EL (cell line): ENCODE measurements at regions not wholly inside any gene's neighbourhood (a gene's known extent, or its start where the extent isn't known, plus 50 kb on each side); places are given as distances from the start of the nearest gene placed in this dataset.
"Not testable (repeated sequence)": the region's sequence is repeated elsewhere in the genome, so short reads cannot be mapped to it uniquely, and the experiment has no call there.

ENCODE experiments used
- DNase-seq: peaks from one replicate; pipeline ENCODE4 v3.0.0-alpha.2; 2016

- DNase-seq: no peak
Observed at GRCh38 chr9:87160148-87161102, 213.1 kb upstream of the GAS1 start.

- no peak for DNase-seq
Observed at GRCh38 chr9:87167161-87167560, 219.9 kb upstream of the GAS1 start.

GRCh38 chr9:87167582-87167981 lies 220.3 kb upstream of the GAS1 start:
- no peak for DNase-seq

GRCh38 chr9:87178302-87178701 lies 231.0 kb upstream of the GAS1 start:
- DNase-seq: no peak

- DNase-seq: peak; percentile 86
Observed at GRCh38 chr9:87179553-87180340, 232.4 kb upstream of the GAS1 start.

- DNase-seq: no peak
Observed at GRCh38 chr9:87180361-87180760, 233.1 kb upstream of the GAS1 start.

GRCh38 chr9:87180841-87181240 lies 233.5 kb upstream of the GAS1 start:
- DNase-seq: no peak

GRCh38 chr9:87181670-87182069 lies 234.4 kb upstream of the GAS1 start:
- no peak for DNase-seq

GRCh38 chr9:87184956-87185642 lies 237.8 kb upstream of the GAS1 start:
- peak; percentile 53 for DNase-seq

GRCh38 chr9:87187656-87188055 lies 240.3 kb upstream of the GAS1 start:
- DNase-seq: no peak

- DNase-seq: no peak
Observed at GRCh38 chr9:87189006-87189405, 241.7 kb upstream of the GAS1 start.

- DNase-seq: peak; percentile 44
Observed at GRCh38 chr9:87193151-87193550, 245.8 kb upstream of the GAS1 start.

- peak; percentile 90 for DNase-seq
Observed at GRCh38 chr9:87193925-87194868, 246.9 kb upstream of the GAS1 start.

GRCh38 chr9:87195306-87195705 lies 248.0 kb upstream of the GAS1 start:
- DNase-seq: peak; percentile 20

- DNase-seq: no peak
Observed at GRCh38 chr9:87197349-87198130, 250.2 kb upstream of the GAS1 start.

- peak; percentile 21 for DNase-seq
Observed at GRCh38 chr9:87198716-87199115, 251.4 kb upstream of the GAS1 start.

GRCh38 chr9:87199278-87199677 lies 252.0 kb upstream of the GAS1 start:
- no peak for DNase-seq

- DNase-seq: no peak
Observed at GRCh38 chr9:87199782-87200181, 252.5 kb upstream of the GAS1 start.

- peak; percentile 81 for DNase-seq
Observed at GRCh38 chr9:87201351-87201751, 254.0 kb upstream of the GAS1 start.

- peak; percentile 88 for DNase-seq
Observed at GRCh38 chr9:87206064-87206661, 258.9 kb upstream of the GAS1 start.

- not testable (repeated sequence) for DNase-seq
Observed at GRCh38 chr9:87210658-87211057, 263.4 kb upstream of the GAS1 start.
